ENCODE measurements at regions not wholly inside any gene's neighbourhood (a gene's known extent, or its start where the extent isn't known, plus 50 kb on each side); places are given as distances from the start of the nearest gene placed in this dataset.

DNA sequence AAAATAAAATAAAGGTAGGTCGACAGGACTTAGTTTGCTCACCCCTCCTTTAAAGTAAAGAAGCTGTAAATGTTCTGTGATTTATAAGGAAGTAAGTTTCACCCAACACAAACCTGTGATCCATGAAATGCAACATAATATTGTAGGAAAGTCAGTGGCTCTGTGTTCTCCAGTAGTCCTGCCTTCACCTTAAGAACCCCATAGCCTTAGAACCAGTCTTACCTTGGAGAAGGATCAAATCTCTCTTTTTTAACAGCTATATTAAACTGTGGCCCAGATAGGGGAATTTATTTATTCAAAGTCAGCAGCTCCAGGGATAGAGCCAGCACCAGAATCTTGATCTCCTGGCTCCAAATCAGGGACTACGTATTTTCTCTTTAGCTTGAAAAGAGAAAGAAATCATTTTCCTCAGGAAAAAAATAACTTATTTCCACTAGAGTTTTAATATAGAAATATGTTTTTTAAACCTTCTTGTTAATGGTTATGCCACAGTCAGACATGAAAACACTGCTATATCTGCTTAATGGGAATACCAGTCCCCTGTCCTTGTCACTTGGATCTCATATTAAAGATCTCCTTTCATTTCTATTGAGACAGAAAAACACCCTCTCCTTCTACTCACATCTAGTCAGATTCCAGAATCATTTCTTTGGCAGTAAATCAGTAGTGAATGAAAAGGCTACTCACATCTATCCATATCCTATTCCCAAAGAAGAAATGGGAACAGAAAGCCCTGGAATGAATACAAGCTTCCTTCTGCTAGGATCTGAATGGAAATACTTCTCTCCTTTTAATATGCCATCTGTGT, 269.2 kb upstream of the TNC start:
- Histone ChIP-seq H3K27ac (peak overlapping the region in 1 of 2 donors; percentile 64), H3K9me3 (peaks cover 0 to 5% of the 10 kb centered on the region in 2 donors), H3K4me1 (no peaks in the 10 kb centered on the region), H3K27me3 (no peaks in the 10 kb centered on the region), H3K4me3 (no peak overlapping the region), H3K36me3 (no peaks in the 10 kb centered on the region)
- TF ChIP-seq, protein P1, sequence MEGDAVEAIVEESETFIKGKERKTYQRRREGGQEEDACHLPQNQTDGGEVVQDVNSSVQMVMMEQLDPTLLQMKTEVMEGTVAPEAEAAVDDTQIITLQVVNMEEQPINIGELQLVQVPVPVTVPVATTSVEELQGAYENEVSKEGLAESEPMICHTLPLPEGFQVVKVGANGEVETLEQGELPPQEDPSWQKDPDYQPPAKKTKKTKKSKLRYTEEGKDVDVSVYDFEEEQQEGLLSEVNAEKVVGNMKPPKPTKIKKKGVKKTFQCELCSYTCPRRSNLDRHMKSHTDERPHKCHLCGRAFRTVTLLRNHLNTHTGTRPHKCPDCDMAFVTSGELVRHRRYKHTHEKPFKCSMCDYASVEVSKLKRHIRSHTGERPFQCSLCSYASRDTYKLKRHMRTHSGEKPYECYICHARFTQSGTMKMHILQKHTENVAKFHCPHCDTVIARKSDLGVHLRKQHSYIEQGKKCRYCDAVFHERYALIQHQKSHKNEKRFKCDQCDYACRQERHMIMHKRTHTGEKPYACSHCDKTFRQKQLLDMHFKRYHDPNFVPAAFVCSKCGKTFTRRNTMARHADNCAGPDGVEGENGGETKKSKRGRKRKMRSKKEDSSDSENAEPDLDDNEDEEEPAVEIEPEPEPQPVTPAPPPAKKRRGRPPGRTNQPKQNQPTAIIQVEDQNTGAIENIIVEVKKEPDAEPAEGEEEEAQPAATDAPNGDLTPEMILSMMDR (IDR thresholded peaks at IDR 0.05), result no peak
- TF ChIP-seq POLR2A (IDR thresholded peaks at IDR 0.05), result no peak
- intact Hi-C loops (cut with DNase I; ENCODE audit: low total_unique reads), result no loop called here
- DNase-seq, result no peak

DNA sequence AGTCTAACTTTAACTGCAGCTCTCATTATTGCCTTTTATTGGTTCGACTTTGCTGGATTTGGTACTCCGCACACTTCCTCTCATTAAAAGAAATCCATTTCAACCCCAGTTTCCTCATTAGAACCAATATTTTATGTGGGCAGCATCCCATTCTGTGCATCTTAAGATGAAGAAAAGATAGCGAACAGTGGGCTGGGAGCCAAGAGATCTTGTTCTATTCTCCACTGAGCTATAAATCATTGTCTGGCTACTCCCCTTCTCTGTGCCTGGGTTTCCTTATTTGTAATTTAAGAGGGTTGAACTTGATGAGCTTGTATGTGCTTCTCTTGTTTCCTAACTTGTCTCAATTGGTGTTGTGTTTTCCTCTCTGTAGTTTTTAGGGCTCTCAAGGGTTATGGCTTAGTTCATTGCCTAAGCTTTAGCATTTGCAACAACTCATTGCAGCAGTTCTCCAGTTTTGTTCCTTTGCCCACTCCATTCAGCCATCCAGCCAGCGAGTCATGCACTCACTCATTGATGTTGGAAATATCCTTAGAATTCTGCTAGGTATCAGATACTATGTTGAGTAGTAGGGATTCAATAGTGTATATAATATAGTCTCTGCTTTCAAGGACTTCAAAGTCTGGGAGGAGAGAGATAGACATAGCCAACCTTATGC, 273.3 kb upstream of the TNC start:
- H3K9me3 ChIP-seq, result no peaks in the 10 kb centered on the region
- no peaks in the 10 kb centered on the region for H3K36me3 ChIP-seq
- no peak overlapping the region for H3K27ac ChIP-seq
- no peak for TF ChIP-seq POLR2A (IDR thresholded peaks at IDR 0.05)
- intact Hi-C loops (cut with DNase I; ENCODE audit: low total_unique reads), result no loop called here
- DNase-seq, result no peak
- no peak overlapping the region for H3K4me3 ChIP-seq
- H3K4me1 ChIP-seq, result no peaks in the 10 kb centered on the region
- no peaks in the 10 kb centered on the region for H3K27me3 ChIP-seq

DNA sequence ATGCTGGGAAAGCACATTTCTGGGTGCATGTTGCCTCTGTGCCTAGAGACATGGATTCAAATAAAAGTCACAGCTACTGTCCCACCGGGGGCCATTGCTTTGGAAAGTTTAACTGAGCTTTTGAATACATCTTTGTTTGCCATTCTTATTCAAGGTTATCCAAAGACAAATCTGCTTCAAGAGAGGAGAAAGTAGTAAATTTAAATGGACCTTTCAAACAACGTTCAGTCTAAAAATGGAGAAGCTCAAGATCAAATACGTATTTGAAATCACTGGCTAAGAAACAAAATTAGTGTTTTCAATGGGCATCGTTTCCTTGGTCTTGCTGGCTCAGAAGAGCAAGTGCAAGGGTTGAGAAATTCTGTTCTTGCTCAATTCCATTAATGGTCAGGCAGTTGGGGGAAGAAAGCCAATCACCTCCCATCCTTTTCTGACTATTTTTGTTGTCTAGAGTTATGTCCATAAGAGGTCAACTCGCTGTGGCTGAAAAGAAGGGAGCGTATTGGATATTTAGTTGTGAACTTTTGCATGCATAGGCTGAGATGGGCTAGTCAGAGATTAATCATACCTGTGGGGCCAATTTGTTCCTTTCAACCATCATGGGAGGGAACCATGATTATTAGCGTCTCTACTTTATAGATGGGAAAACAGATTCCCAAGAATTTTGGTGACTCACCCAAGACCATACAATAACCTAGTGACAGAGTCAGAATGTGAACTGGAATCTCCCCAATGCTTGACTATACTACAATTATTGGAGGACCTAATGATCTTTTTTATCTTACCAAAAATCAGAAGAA, 276.2 kb upstream of the TNC start:
- Histone ChIP-seq H3K27ac (peak overlapping the region in 1 of 2 donors; percentile 55), H3K36me3 (no peaks in the 10 kb centered on the region), H3K9me3 (no peaks in the 10 kb centered on the region), H3K4me1 (no peaks in the 10 kb centered on the region), H3K4me3 (no peak overlapping the region), H3K27me3 (no peaks in the 10 kb centered on the region)
- intact Hi-C loops (cut with DNase I; ENCODE audit: low total_unique reads), result no loop called here
- TF ChIP-seq, protein P1 (IDR thresholded peaks at IDR 0.05), result no peak
- TF ChIP-seq POLR2A (IDR thresholded peaks at IDR 0.05), result no peak
- DNase-seq, result no peak

DNA sequence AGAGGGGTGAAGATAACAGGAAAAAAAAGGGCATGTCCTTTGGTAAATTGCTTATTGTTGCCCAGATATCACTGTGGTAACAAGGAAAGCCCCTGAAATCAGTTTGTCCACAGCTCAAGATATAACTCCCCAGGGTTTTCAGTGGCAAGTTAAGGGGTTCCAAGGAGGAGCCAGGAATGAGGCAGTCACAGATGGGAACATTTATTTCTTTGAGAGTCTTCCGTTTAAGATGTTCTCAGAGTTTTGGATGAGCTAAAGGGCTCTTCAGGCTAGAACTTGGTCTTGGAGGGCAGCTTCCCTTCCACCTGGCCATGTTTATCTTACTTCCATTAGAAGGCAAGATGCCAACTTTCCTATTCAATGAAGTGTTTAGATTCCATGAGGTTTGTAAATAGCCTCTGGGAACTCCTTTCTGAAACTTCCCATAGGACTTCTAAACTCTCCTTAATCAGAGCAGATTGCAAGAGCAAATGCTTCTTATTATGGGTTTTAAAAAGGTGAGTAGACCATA, 277.6 kb upstream of the TNC start:
- TF ChIP-seq POLR2A (IDR thresholded peaks at IDR 0.05), result no peak
- TF ChIP-seq, protein P1 (IDR thresholded peaks at IDR 0.05), result no peak
- intact Hi-C loops (cut with DNase I; ENCODE audit: low total_unique reads), result no loop called here
- H3K27me3 ChIP-seq, result no peaks in the 10 kb centered on the region
- no peak for DNase-seq
- H3K4me3 ChIP-seq, result no peak overlapping the region
- no peaks in the 10 kb centered on the region for H3K9me3 ChIP-seq
- no peaks in the 10 kb centered on the region for H3K36me3 ChIP-seq
- no peak overlapping the region for H3K27ac ChIP-seq
- no peaks in the 10 kb centered on the region for H3K4me1 ChIP-seq

DNA sequence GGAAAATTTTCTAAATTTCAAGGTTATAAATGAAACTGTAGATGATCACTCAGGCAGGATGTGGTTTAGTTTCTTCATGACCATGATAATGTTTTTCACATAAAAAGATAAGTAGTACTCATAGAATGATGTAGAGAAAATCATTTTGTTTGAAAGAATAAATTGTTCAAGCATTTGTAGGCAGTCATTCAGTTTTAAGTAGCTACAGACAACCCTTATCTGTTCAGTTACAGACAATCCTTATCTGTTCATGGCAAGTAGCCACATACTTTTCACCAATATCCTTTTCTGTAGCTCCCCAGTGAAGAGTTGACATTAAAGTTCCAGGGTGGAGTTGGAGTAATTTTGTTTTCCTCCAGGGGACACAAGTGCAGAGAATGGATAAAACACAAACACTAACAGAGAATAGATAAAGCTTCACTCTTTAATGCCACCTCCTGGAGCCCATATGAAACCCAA, 278.1 kb upstream of the TNC start:
- no peaks in the 10 kb centered on the region for H3K4me1 ChIP-seq
- DNase-seq, result no peak
- H3K27me3 ChIP-seq, result no peaks in the 10 kb centered on the region
- peak overlapping the region in 1 of 2 donors; percentile 3 for H3K27ac ChIP-seq
- H3K36me3 ChIP-seq, result no peaks in the 10 kb centered on the region
- intact Hi-C loops (cut with DNase I; ENCODE audit: low total_unique reads), result no loop called here
- no peaks in the 10 kb centered on the region for H3K9me3 ChIP-seq
- TF ChIP-seq, protein P1 (IDR thresholded peaks at IDR 0.05), result no peak
- H3K4me3 ChIP-seq, result no peak overlapping the region
